HG03159 (cell line): ENCODE measurements at regions not wholly inside any gene's neighbourhood (a gene's known extent, or its start where the extent isn't known, plus 50 kb on each side); places are given as distances from the start of the nearest gene placed in this dataset.

Experiments
- ATAC-seq: cut with Tn5 transposase; IDR thresholded peaks from one replicate; pipeline ENCODE4 v1.9.1; 2021; ENCODE audit warnings: mild to moderate bottlenecking, moderate library complexity; ENCODE audit not compliant: unreplicated experiment

DNA sequence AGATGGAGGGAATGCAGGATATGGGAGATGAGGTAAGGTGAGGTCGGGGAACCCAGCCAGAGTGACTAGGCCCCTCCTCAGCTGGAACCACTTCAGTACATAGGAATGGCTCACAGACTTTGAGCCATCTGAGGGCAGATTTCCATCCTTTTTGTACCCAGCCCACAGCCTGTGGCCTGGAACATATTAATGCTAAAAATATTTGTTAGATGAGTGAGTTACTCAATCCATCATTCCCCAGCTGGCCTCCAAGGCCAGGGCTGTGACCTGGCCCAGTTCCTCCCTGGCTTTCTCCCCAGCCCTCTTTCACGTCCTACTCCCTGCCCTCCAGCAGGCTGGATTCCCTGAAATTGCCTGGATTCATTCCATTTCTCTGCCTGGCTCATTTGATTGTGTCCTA, 57.2 kb upstream of the PRDM11 start:
- no peak for ATAC-seq

GRCh38 chr11:45089676-45090499, 56.6 kb upstream of the PRDM11 start:
- no peak for ATAC-seq

- no peak for ATAC-seq
Observed at GRCh38 chr11:45090607-45091006, 55.8 kb upstream of the PRDM11 start.

DNA sequence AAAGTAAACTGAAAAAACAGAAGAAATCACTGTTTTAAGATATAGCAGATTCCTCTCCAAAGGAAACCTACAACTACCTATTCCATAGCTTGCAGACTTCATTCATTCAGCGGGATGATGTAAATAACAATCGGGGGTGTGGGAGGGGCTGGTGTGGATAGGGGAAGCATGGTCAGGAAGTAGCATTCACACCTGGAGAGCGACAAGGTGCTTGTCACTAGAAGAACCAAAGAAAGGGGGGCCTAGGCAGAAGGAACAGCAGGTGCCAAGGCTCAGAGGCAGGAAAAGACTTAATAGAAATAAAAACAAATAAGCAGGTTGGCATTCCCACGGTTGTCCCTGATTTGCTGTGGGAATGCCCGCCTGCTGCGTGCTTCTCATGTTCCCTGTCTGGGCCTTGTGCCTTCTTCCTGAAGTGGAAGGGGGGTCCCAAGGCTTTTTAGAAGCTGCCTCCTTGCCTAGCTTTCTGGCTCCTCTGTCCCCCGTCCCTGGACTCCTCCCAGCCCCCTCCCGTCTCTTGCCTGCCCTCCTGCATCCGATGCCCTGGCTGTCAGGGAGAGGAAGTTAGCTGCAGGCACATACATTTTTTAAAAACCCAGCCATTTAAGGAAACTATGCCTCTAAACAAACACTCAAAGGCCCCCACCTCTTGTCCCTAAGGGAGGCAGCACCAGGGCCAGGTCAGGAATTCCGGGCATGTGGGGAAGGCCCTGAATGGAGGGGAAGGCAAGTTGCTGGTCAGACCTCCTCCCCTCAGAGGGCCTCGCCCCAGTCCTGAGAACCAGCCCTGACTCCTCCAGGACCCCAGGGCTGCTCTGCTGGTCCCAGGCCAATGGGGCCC, 54.7 kb upstream of the PRDM11 start:
- no peak for ATAC-seq

- no peak for ATAC-seq
Observed at GRCh38 chr11:45092404-45092785, 54.0 kb upstream of the PRDM11 start.

GRCh38 chr11:45092901-45093760, 53.3 kb upstream of the PRDM11 start:
- ATAC-seq, result no peak

- no peak for ATAC-seq
Observed at GRCh38 chr11:45093761-45094455, 52.5 kb upstream of the PRDM11 start.

DNA sequence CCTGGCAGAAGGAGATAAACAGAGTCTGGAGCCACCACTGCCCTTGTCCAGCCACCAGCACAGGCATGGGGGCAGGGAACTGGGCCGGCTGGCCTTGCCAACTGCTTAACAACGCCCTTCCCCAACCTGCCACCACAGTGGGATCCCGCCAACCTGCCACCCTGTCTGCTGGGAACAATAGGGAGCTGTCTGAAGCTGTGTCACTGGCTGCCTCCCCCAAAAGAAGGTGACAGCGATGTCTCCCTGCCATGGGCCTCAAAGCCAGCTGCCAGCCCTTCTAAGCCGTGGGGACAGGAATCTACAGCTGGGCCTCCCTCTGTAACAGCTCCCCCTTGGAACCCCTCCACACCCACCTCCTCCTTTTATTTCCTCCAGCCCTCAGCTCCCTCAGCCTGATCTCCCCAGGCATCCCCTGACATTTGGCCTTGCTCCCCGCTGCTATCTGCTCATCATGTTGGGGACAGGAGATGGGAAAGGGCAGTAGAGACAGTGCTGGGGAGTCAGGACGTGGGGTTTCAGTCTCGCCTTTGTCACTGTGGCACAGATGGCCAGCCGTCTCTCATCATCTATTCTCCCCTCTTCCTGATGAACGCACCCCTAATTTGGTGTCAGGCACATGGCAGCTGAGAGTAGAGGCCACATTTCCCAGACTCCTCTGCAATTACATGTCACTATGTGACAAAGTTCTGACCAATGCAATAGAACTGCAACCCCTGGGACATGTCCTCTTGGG, 51.3 kb upstream of the PRDM11 start:
- ATAC-seq, result no peak

DNA sequence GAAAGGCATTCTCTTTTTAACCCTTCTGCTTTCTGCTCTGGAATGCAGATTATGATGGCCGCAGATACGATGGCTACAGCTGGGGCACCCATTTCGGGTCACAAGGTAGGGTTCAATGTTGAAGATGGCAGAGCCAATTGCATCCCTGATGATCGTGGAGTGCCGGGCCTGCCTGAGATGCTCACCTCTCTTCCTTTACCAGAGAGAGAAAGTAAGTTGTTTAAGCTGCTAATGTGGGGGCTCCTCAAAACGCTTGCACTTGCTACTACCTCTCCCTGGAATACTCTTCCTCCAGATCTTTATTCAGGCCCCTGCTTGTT, 50.8 kb upstream of the PRDM11 start:
- no peak for ATAC-seq

DNA sequence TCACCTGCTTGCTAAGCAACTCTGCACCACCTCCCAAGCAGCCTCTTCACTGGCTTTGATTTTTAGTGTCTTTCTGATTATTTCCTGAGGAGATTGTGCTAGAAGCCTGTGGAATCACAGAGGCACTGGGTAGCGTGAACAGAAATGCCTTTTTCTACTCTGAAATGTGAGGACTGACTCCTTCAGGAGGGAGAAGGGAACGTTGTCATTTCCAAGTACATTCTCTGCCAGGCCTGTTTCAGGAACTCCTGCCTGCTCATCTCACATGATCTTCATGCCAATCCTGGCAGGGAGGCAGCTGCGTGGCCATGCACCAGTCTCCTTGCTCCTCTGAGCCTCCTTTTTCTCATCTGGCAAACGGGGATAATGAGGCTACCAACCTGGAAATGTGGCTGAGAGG, 49.8 kb upstream of the PRDM11 start:
- no peak for ATAC-seq
